K562 (cell line): ENCODE measurements at regions not wholly inside any gene's neighbourhood (a gene's known extent, or its start where the extent isn't known, plus 50 kb on each side); places are given as distances from the start of the nearest gene placed in this dataset.

ENCODE experiments used
- ATAC-seq: fragments of 200-7000 bp; cut with Tn5 transposase; 3 replicates; pipeline ENCODE4 v1.9.1; 2020; ENCODE audit warnings: moderate library complexity
- BruUV-seq: library from RNA; stranded (reverse); fragments of 400-500 nt; replicated peaks from 2 replicates; lab custom pipeline; 2021; lab: Mats Ljungman, UMichigan
- CTCF ChIA-PET: fragments of 300-600 bp; formaldehyde crosslinking; extraction: SDS; loops from one replicate; lab custom pipeline; 2021; ENCODE audit warnings: low intra/inter-chr PET ratio; lab: Yijun Ruan, JAX
- POLR2A ChIA-PET: fragments of 300-600, 350-650 bp; sonication (Branson Sonifier 250); formaldehyde crosslinking; extraction: SDS; loops from one replicate; lab custom pipeline; 2021; ENCODE audit warnings: antibody characterized with exemption, inconsistent platforms; lab: Yijun Ruan, JAX
- DNase-seq, 4 experiments: peaks; one replicate each; pipeline versions ENCODE4 v3.0.0 to v3.0.0-alpha.2; 2011 to 2018; ENCODE audit warnings: low spot score in 3 of 4, mixed read lengths in 3 of 4; ENCODE audit errors: extremely low read depth in 1 of 4
- FAIRE-seq: peaks from 2 replicates; lab custom pipeline; 2011; peaks lifted over from hg19 to GRCh38; lab: Jason Lieb, UNC
- H2AFZ ChIP-seq: 2 replicates; pipeline ENCODE4 v1.6.0; 2011; ENCODE audit warnings: low read depth, low read length, control low read depth, inconsistent platforms
- H3K27ac ChIP-seq: fragments of 200-600 bp; 3 replicates; pipeline ENCODE4 v1.8.0; 2011; ENCODE audit warnings: low read depth, mild to moderate bottlenecking, control low read depth, inconsistent platforms, low read length, moderate library complexity, mixed read lengths; ENCODE audit errors: extremely low read depth
- H3K27me3 ChIP-seq, 2 experiments: fragments of 300-600 bp in 1 of 2; 2 replicates in 1 of 2; 3 replicates in 1 of 2; pipeline versions ENCODE4 v1.6.0 to v1.8.0; 2011; ENCODE audit warnings: inconsistent platforms in 2 of 2, low read length in 2 of 2, mild to moderate bottlenecking in 1 of 2, mixed read lengths in 1 of 2, moderate library complexity in 1 of 2; ENCODE audit not compliant: control insufficient read depth in 2 of 2, insufficient read depth in 2 of 2
- H3K36me3 ChIP-seq: fragments of 300-600 bp; 3 replicates; pipeline ENCODE4 v1.8.0; 2011; ENCODE audit warnings: mild to moderate bottlenecking, low read length, inconsistent platforms; ENCODE audit not compliant: control insufficient read depth, insufficient read depth
- H3K4me1 ChIP-seq, 2 experiments: fragments of 200-600 bp in 1 of 2; replicated peaks in 1 of 2; 2 replicates in 1 of 2; 3 replicates in 1 of 2; pipeline versions ENCODE4 v1.5.1 to v1.8.0; 2011; ENCODE audit warnings: inconsistent platforms in 2 of 2, low read length in 2 of 2, mild to moderate bottlenecking in 1 of 2, mixed read lengths in 1 of 2, moderate library complexity in 1 of 2; ENCODE audit not compliant: control insufficient read depth in 2 of 2, insufficient read depth in 2 of 2
- H3K4me2 ChIP-seq: 2 replicates; pipeline ENCODE4 v1.6.1; 2011; ENCODE audit warnings: low read length, control low read depth, inconsistent platforms, mixed read lengths; ENCODE audit not compliant: insufficient read depth
- H3K4me3 ChIP-seq: fragments of 200-600 bp; sonication (generic), shearing (Covaris generic); 2 replicates; pipeline ENCODE4 v1.5.1; 2016; ENCODE audit warnings: control low read depth, inconsistent platforms
- H3K79me2 ChIP-seq: fragments of 200-600 bp; 3 replicates; pipeline ENCODE4 v1.8.0; 2011; ENCODE audit warnings: low read length, inconsistent platforms; ENCODE audit not compliant: control insufficient read depth, insufficient read depth
- H3K9ac ChIP-seq, 2 experiments: 2 replicates each; pipeline versions ENCODE4 v1.6.0 to v1.6.1; 2011; ENCODE audit warnings: low read depth in 2 of 2, low read length in 2 of 2, control low read depth in 1 of 2, inconsistent platforms in 1 of 2, mild to moderate bottlenecking in 1 of 2, mixed read lengths in 1 of 2; ENCODE audit not compliant: insufficient read depth in 1 of 2
- H3K9me1 ChIP-seq: one replicate; pipeline ENCODE4 v1.6.0; 2011; ENCODE audit warnings: inconsistent platforms, mild to moderate bottlenecking, low read length, moderate library complexity; ENCODE audit not compliant: control insufficient read depth, insufficient read depth
- H3K9me3 ChIP-seq: replicated peaks from 2 replicates; pipeline ENCODE4 v1.5.1; 2011; ENCODE audit warnings: low read depth, low read length, inconsistent platforms; ENCODE audit not compliant: control insufficient read depth, insufficient read depth
- H4K20me1 ChIP-seq: replicated peaks from 2 replicates; pipeline ENCODE4 v1.6.1; 2011; ENCODE audit warnings: low read length, inconsistent platforms, mixed read lengths; ENCODE audit not compliant: control insufficient read depth, insufficient read depth
- HCFC1 ChIP-seq: IDR thresholded peaks from 2 replicates; pipeline ENCODE4 v1.6.1; 2012; ENCODE audit warnings: low read depth, low read length, improper control_type of control experiment
- HDAC1 ChIP-seq, 2 experiments: fragments of 450-650 bp; IDR thresholded peaks; 2 replicates each; pipeline ENCODE4 v1.6.1; 2016 to 2017; ENCODE audit warnings: inconsistent platforms in 1 of 2, mild to moderate bottlenecking in 1 of 2, moderate library complexity in 1 of 2
- KDM5B ChIP-seq: fragments of 200-600 bp; sonication (generic); IDR thresholded peaks from 2 replicates; pipeline ENCODE4 v1.6.1; 2012; ENCODE audit warnings: low read depth, mild to moderate bottlenecking, moderate library complexity, low read length, control low read depth, inconsistent platforms; ENCODE audit not compliant: insufficient replicate concordance
- LCOR ChIP-seq: sonication (generic); formaldehyde crosslinking; IDR thresholded peaks from 2 replicates; pipeline ENCODE4 v1.8.0; 2022; ENCODE audit warnings: mild to moderate bottlenecking, missing genetic modification reagents
- RBM34 ChIP-seq: fragments of 200-400 bp; formaldehyde crosslinking; IDR thresholded peaks from 2 replicates; pipeline ENCODE4 v1.6.1; 2018; ENCODE audit warnings: low read length, borderline replicate concordance; ENCODE audit not compliant: insufficient read depth
- TRIM24 ChIP-seq, 2 experiments: fragments of 450-650 bp; IDR thresholded peaks; 2 replicates each; pipeline ENCODE4 v1.6.1; 2016
- ZFPM2 ChIP-seq: fragments of 250-450 bp; sonication (Bioruptor Pico); IDR thresholded peaks from 2 replicates; pipeline ENCODE4 v1.5.1; 2022; ENCODE audit warnings: mild to moderate bottlenecking
- ZNF644 ChIP-seq: fragments of 200-800 bp; sonication (Bioruptor generic); IDR thresholded peaks from 2 replicates; pipeline ENCODE4 v1.6.1; 2016; ENCODE audit warnings: low read depth, missing genetic modification characterization, missing compliant biosample characterization
- WGBS: fragments of 100-300 bp; shearing (Covaris generic); methylation state at CpG from one replicate; pipeline ENCODE4 v1.1.6; 2016; ENCODE audit warnings: low coverage, mixed read lengths; ENCODE audit not compliant: insufficient coverage; ENCODE audit errors: missing lambda C conversion rate; 5-methylcytosine and 5-hydroxymethylcytosine counted together
- in situ Hi-C: fragments of 300-500 bp; cut with MboI; formaldehyde crosslinking; loops from 4 replicates; pipeline ENCODE4 v1.15.0; 2018; ENCODE audit warnings: inconsistent platforms, mixed read lengths
- intact Hi-C: fragments of 100-400 bp; cut with micrococcal nuclease; formaldehyde crosslinking; loops from 2 replicates; pipeline ENCODE4 v1.14.2; 2022
- TF ChIP-seq, protein P1 (sequence below): fragments of 450-650 bp; formaldehyde crosslinking; IDR thresholded peaks from 2 replicates; pipeline ENCODE4 v1.4.0; 2020; ENCODE audit warnings: mild to moderate bottlenecking, moderate library complexity
- TF ChIP-seq, protein P2 (sequence below), 2 experiments: fragments of 450-650 bp in 1 of 2; sonication (generic) in 1 of 2; formaldehyde crosslinking in 1 of 2; IDR thresholded peaks in 1 of 2; conservative IDR thresholded peaks in 1 of 2; 2 replicates each; pipeline versions ENCODE4 v1.6.1 to v1.8.1; 2016 to 2023; ENCODE audit warnings: mild to moderate bottlenecking in 2 of 2, moderate library complexity in 2 of 2, inconsistent platforms in 1 of 2, missing genetic modification reagents in 1 of 2
- TF ChIP-seq, protein P3 (sequence below): fragments of 200-800 bp; sonication (Bioruptor generic); IDR thresholded peaks from 2 replicates; pipeline ENCODE4 v1.6.1; 2016; ENCODE audit warnings: missing genetic modification characterization, missing compliant biosample characterization

DNA sequence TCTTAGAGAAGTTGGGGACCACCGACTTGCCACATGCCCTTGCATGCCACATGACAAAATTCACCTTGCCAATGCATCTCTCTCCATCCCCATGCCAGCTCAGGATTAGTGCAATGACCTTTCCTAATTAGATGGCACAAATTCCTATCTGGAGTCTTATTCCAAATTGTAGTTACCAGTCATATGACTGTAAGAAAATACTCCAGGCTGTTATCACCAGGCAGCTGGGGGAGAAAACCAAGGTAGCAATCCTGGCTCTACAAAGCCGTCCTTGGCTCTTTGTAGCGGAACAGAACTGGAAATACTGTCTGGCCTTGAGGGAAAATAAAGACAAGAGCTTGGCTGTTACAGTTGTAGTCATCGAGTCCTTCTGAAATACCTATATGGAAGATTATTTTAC, 208.5 kb upstream of the DIO2 start:
- Histone ChIP-seq H3K4me2 (no peak overlapping the region), H4K20me1 (no peaks in the 10 kb centered on the region), H3K9me3 (no peaks in the 10 kb centered on the region), H3K4me1 (no peaks in the 10 kb centered on the region), H3K27me3 (no peaks in the 10 kb centered on the region), H3K4me3 (no peak overlapping the region), H3K9ac (no peak overlapping the region), H3K9me1 (no peaks in the 10 kb centered on the region), H3K36me3 (no peaks in the 10 kb centered on the region), H3K27ac (no peak overlapping the region), H2AFZ (no peak overlapping the region), H3K79me2 (no peaks in the 10 kb centered on the region)
- CTCF ChIA-PET: no interaction called here
- DNase-seq (no peak), ATAC-seq (no peak), FAIRE-seq (no peak)
- intact Hi-C loops: no loop called here
- no TSS peak for BruUV-seq
- TF ChIP-seq, protein P1, sequence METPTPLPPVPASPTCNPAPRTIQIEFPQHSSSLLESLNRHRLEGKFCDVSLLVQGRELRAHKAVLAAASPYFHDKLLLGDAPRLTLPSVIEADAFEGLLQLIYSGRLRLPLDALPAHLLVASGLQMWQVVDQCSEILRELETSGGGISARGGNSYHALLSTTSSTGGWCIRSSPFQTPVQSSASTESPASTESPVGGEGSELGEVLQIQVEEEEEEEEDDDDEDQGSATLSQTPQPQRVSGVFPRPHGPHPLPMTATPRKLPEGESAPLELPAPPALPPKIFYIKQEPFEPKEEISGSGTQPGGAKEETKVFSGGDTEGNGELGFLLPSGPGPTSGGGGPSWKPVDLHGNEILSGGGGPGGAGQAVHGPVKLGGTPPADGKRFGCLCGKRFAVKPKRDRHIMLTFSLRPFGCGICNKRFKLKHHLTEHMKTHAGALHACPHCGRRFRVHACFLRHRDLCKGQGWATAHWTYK (CRISPR knock-in tag): no peak
- TF ChIP-seq LCOR (no peak), ZFPM2 (CRISPR knock-in tag) (no peak), HDAC1 (IDR thresholded peaks at IDR 0.05) (no peak), TRIM24 (IDR thresholded peaks at IDR 0.05) (no peak), RBM34 (no peak), KDM5B (no peak), HCFC1 (no peak), ZNF644 (tag) (no peak)
- TF ChIP-seq, protein P2, sequence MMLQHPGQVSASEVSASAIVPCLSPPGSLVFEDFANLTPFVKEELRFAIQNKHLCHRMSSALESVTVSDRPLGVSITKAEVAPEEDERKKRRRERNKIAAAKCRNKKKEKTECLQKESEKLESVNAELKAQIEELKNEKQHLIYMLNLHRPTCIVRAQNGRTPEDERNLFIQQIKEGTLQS (IDR thresholded peaks at IDR 0.05): no peak
- TF ChIP-seq, protein P2 (CRISPR knock-in tag; conservative IDR thresholded peaks at IDR 0.05): no peak
- TF ChIP-seq, protein P3, sequence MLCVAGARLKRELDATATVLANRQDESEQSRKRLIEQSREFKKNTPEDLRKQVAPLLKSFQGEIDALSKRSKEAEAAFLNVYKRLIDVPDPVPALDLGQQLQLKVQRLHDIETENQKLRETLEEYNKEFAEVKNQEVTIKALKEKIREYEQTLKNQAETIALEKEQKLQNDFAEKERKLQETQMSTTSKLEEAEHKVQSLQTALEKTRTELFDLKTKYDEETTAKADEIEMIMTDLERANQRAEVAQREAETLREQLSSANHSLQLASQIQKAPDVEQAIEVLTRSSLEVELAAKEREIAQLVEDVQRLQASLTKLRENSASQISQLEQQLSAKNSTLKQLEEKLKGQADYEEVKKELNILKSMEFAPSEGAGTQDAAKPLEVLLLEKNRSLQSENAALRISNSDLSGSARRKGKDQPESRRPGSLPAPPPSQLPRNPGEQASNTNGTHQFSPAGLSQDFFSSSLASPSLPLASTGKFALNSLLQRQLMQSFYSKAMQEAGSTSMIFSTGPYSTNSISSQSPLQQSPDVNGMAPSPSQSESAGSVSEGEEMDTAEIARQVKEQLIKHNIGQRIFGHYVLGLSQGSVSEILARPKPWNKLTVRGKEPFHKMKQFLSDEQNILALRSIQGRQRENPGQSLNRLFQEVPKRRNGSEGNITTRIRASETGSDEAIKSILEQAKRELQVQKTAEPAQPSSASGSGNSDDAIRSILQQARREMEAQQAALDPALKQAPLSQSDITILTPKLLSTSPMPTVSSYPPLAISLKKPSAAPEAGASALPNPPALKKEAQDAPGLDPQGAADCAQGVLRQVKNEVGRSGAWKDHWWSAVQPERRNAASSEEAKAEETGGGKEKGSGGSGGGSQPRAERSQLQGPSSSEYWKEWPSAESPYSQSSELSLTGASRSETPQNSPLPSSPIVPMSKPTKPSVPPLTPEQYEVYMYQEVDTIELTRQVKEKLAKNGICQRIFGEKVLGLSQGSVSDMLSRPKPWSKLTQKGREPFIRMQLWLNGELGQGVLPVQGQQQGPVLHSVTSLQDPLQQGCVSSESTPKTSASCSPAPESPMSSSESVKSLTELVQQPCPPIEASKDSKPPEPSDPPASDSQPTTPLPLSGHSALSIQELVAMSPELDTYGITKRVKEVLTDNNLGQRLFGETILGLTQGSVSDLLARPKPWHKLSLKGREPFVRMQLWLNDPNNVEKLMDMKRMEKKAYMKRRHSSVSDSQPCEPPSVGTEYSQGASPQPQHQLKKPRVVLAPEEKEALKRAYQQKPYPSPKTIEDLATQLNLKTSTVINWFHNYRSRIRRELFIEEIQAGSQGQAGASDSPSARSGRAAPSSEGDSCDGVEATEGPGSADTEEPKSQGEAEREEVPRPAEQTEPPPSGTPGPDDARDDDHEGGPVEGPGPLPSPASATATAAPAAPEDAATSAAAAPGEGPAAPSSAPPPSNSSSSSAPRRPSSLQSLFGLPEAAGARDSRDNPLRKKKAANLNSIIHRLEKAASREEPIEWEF (CRISPR knock-in tag): no peak
- POLR2A ChIA-PET: no interaction called here
- WGBS: 0% methylated on average over 4 of the region's 4 CpGs
- in situ Hi-C loops: no loop called here
